IPS DF 4.7 (cell line): ENCODE measurements at regions not wholly inside any gene's neighbourhood (a gene's known extent, or its start where the extent isn't known, plus 50 kb on each side); places are given as distances from the start of the nearest gene placed in this dataset.

Experiments
- DNase-seq: peaks from one replicate; pipeline ENCODE4 v3.0.0-alpha.2; 2013; ENCODE audit warnings: low spot score; ENCODE audit errors: extremely low read depth

- no peak for DNase-seq
Observed at GRCh38 chr16:86455640-86456039, 54.7 kb upstream of the FOXF1 start.

- DNase-seq: no peak
Observed at GRCh38 chr16:86457501-86458148, 52.7 kb upstream of the FOXF1 start.

GRCh38 chr16:86458149-86458777 is 52.1 kb upstream of the FOXF1 start:
- no peak for DNase-seq

- DNase-seq: no peak
Observed at GRCh38 chr16:86459266-86459665, 51.1 kb upstream of the FOXF1 start.
